ENCODE measurements at regions not wholly inside any gene's neighbourhood (a gene's known extent, or its start where the extent isn't known, plus 50 kb on each side); places are given as distances from the start of the nearest gene placed in this dataset.
A peak's percentile ranks its signal among the peaks of the same experiment; 100 is the strongest.
"Not testable (repeated sequence)": the region's sequence is repeated elsewhere in the genome, so short reads cannot be mapped to it uniquely, and the experiment has no call there.

DNA sequence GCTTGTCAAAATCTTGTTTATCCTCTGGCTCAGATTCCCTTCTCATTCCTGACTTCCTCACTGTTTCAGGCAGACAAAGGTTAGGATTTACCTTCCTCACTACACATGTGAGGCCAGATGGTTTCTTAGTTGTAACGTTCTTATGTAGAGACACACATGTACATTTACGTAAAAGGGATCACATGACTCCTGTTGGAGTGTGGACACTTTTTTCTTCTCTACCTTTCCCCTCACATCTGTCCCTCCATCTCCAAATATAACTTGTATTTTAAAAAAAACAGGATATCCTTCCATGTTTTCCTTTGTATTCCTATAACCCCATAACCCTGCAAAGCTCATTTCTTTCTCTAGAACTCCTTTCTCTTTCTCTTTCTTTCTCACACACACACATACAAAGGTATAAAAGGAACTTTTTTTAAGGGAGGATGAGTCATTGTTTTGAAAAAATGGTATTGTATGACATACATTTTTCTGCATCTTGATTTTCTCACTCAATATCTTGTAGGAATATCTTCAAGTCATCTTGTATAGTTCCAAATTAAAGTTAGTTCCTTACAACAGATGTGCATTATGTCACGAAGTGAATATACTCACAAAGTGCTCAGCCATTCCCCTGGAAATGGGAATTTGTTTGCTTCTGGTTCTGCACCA, 78.2 kb upstream of the SULF2 start:
- DNase-seq (ENCODE audit: low read depth), result no peak

DNA sequence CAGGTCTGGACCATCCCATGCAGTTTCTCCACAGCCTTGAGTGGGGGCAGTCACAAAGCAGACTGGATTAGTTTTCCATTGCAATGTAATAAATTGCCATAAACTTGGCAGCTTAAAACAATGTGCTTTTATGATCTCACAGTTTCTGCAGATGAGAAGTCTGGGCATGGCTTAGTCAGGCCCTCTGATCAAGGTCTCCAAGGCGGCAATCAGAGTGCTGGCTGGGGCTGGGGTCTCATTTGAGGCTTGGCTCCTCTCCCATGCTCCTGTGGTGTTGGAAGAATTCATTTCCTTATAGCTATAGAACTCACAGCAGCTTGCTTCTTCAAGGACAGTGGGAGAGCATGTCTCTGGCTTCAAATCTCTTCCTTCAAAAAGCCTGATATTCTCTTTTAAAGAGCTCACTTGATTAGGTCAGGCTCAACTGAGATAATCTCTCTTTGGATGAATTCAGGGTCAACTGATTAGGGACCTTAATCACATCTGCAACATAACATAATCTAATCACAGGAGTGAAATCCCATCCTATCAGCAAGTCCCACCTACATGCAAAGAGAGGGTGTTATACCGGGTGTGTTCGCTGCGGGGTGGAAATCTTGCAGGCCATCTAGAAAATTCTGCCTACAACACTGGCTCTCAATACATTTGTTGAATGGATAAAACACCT, 77.4 kb upstream of the SULF2 start:
- no peak for DNase-seq (ENCODE audit: low read depth)

DNA sequence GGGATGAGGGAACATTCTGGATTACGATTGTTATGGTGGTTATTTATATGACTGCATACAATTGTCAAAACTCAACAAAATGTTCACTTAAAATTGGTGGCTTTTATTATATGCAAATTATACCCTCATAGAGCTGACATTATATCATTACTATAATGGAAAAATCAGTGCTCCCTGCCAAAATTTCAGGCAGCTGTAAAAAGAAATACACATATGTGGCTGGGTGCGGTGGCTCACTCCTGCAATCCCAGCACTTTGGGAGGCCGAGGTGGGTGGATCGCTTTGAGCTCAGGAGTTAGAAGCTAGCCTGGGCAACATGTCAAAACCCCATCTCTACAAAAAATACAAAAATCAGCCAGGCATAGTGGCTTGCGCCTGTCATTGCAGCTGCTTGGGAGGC, 75.8 kb upstream of the SULF2 start:
- no peak for DNase-seq (ENCODE audit: low read depth)

DNA sequence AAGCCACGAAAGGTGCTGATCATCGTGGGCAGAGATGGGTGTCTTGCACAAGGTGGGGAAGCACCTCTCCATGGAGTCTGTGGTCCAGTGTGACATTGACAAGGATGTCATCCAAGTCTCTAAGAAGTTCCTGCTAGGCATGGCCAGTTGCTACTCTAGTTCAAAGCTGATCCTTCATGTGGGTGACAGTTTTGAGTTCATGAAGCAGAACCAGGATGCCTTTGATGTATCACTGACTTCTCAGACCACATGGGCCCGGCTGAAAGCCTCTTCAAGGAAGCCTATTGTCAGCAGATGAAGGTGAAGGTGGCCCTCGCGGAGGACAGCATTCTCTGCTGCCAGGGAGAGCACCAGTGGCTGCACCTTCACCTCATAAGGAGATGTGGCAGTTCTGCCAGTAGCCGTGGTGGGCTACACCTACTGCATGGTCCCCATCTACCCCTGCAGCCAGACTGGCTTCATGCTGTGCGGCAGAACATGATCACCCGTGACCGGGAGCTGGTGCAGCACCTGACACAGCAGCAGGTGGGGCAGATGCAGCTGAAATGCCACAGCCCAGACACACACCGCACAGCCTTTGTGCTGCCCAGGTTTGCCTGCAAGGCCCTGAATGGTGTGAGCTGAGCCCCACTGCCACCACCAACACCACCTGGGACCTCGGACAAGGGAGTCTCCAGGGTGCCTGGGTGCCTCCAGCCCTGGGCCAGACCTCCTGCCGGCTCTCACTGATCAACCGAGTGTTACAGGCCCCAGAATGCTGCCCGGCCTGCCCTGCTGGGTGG, 75.0 kb upstream of the SULF2 start:
- DNase-seq (ENCODE audit: low read depth), result no peak

DNA sequence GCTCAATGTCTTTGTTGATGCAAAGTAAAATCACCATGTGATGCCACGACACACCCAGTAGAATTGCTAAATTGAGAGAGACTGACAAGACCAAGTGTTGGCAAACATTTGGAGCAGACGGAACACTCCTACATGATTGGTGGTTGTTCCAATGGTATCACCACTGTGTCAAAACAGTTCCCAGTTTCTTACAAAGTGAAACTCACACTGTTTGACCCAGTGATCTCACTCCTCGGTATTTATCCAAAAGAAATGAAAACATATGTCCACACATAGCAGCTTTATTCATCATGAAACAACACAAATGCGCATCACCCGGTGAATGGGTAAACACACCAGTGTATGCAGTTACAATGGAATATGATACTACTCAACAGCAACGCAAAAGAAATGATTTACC, 74.0 kb upstream of the SULF2 start:
- no peak for DNase-seq (ENCODE audit: low read depth)

DNA sequence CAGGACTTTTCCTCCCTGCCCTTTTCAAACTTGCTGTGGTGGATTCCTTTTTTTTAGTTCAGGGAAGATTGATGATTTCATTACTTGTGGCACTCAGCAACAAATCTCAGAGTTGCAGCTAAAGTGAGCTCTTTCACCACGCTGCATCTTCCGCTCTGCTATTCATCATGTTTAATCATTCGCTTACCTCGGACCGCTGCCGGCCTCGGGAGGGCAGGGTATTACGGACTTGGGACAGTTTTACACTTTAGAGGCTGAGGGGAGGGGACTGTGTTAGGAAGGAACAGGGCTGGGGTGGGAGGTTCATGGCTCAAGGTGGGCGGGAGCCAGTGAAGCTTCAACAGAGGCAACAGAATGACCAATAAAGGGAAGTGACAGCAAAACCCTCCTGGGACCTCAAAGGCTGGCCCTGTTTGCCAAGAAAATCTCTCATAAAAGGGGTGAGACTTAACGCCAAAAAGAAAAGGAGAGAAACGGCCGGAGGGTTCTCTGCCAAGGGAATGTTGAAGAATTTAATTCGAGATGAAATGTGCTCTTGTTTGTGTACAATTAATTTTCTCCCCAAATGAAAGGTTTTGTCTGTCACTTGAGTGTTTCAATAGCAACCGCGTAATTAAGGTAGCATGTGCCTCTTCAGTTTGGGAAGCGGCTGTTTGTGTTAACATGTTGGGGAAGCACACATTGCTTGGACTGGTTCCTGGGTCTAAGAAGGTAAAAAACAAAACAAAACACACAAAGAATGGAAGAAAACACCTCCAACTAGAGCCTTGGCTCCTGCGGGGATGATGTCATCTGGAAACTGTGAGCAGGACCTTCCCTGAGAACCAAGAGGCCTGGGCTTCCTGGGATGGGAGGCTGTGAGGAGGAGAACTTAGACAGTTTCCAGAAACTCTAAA, 72.5 kb upstream of the SULF2 start:
- DNase-seq (ENCODE audit: low read depth), result no peak

DNA sequence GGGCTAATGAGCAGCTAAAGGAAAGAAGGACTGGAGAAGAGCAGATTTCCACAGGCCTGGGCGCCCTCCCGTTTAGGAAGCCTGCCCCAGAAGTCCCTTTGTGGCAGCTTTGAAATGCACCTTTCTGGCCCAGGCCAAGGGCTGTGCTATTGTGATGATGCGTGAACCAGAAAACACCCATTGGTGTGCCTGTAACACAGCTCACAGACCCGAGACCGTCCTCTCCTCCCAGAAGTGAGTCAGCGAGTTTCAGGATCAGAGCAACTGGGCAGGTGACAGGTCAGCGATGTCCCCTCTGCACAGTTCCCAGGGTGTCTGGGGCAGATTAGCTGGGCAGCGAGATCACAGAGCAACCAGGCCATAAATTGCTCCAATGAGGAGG, 71.9 kb upstream of the SULF2 start:
- DNase-seq (ENCODE audit: low read depth), result no peak

DNA sequence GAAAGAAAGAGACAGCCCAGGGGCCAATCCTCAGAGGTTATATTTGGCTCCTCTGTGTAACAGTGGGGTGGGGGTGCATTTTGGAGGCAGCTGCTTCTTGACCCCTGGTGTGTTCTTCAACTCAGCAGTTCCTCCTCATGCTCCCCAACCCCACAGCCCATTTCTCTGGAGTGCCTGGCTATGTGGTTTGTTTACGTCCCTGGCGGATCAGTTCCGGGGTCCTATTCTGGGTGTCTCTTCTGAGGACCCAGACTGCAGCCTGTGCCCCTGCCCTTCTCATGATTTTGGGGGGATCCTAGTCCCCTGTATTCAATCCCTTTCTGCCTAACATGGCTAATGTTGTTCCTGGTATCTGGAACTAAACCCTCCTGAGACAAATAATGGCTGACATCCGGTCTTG, 70.5 kb upstream of the SULF2 start:
- DNase-seq (ENCODE audit: low read depth), result no peak

DNA sequence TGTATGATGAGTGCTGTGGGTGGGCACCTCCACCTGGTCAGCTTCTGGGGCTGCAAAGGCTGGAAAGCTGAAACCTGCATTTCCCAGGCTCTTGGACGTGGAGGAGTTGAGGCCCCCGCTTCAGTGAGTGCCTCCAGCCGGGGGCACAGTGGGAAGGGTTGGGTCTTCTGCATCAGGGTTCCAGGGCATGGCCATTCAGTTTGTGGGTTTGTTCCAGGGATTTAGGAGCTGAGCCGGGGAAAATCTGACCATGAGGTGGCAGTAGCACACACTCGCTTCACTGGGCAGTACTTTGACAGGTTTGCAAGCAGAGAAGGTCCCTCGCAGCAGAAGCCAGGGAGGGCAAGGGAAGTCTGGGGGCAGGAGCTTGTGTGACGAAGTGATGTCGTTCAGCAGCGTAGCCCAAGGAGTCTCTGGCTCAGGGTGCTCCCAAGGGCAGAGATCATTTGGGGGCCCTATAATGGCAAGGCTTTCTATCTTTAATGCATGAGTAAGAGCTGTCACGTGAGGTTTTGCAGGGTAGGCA, 69.5 kb upstream of the SULF2 start:
- peak; percentile 46 for DNase-seq (ENCODE audit: low read depth)

DNA sequence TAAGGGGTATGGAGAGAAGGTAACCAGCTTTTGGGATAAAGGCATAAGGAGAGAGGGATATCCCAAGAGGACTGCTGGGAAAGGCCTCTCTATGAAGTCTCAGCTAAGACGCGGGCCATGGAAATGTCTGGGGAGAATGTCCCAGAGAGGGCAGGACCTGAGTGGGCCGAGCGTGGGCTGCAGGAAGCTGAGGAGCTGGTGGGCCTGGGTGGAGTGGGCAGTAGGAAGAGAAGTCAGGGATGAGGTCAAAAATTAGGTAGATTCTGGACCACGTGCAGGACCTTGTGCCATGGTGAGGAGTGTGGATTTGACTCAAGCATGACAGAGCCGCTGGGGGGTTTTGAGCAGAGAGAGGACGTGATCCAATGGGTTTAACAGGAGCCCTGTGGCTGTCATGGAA, 66.5 kb upstream of the SULF2 start:
- DNase-seq (ENCODE audit: low read depth), result no peak

DNA sequence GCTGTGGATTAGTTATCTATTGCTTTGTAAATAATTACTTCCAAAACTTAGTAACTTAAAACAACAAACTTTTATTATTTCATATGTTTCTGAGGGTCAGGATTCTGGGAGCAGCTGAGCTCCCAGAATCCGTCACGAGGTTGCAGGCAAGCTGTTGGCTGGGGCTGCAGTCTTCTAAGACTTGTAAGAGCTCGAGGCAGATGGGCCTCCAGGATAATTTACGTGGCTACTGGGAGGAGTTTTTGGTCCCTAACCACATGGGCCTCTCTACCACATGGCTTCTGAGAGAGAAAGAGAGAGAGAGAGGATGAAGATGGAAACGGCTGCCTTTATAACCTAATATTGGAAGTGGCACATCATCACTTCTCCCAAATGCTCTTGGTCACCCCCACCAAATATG, 64.9 kb upstream of the SULF2 start:
- DNase-seq (ENCODE audit: low read depth), result no peak

DNA sequence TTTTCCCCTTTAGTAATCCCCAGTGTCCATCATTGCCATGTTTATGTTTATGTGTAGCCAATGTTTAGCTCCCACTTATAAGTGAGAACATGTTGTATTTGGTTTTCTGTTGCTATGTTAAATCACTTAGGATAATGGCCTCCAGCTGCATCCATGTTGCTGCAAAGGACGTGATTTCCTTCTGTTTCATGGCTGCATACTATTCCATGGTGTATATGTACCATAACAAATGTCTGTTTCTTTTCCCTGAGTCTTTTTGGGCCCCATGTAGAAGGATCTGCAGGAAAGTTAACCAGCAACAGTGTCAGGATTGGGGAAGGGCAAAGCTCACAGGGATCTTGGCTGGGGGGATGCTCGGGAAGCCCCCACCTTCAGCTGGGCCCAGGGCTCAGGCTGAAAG, 64.3 kb upstream of the SULF2 start:
- DNase-seq (ENCODE audit: low read depth), result no peak

DNA sequence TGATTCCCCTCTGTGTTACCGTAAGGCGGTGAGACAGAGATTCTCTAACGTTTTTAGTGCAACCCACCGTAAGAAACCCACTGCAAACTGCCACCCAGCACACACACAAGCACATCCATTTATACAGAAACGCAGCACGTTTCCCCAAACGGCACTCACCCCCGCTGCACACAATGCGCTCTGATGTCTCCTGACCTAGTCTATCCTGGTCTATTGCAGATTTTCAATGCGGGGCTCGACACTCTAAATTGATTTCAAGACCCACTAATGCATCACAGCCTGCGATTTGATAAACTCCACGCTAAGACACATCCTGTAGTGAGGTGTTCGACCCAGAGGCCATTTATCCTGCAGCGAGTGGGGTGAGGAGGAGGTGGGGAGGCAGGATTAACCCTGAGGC, 63.7 kb upstream of the SULF2 start:
- DNase-seq (ENCODE audit: low read depth), result no peak

DNA sequence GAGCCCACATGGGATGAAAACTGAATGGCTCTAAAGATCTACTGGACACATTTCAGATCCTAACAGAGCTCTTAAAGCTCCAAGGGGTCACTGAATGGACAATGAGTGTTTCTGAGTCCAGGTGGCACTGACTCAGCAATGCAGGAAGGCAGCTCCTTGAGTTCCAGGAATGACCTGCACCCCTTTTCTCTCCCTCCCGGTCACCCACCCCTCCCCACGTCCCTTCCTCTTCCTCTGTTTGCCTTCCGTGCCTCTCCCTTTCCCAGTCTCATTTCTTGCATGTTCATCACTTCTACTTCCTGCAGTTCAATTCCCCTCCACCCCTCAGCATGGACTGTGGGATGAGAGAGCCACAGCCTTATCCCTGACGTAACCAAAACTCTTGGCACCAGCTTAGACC, 63.3 kb upstream of the SULF2 start:
- DNase-seq (ENCODE audit: low read depth), result not testable (repeated sequence)

DNA sequence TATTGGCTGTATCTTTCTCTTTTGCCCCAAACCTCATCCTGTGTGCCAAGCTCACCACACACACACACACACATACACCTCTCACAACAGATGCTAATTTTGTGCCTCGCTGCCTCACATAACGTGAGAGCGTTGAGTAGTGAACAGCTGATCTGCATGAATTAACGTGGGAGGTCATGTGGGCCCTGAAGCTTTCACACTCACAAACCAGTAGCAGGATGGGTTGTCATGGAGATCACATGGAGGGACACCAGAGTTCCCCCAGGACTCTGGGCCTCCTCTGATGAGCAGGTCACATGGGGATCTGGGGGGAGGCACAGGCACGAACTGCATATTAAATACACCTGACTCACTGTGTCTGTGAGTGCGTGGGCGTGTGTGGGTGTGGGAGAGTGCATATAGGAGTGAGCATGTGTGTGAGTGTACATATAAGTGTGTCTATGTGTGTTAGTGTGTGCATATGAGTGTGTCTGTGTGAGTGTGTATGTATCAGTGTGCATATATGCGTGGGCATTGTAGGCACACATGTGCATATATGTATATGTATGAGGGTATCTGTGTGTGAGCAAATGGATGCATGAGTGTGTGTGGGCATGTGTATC, 62.7 kb upstream of the SULF2 start:
- DNase-seq (ENCODE audit: low read depth), result no peak

DNA sequence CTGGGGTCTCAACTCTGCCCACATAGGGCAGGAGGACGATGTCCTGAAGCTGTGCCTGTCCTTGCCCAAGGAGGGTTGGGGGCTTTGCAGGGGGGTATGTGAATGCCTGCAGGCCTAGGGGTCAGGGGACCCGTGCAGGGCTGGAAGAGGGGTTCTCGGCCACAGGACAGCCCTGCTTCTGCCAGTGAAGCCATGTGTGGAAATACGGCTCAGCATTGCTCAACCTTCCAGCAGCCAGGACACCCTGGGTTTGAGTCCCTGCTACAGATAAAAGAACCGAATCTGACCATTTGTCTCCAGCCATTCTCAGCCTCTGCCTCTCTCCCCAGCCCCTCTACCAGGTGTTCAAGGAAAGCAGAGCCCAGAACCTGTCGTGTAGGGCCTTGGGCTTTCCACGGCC, 61.9 kb upstream of the SULF2 start:
- DNase-seq (ENCODE audit: low read depth), result not testable (repeated sequence)

DNA sequence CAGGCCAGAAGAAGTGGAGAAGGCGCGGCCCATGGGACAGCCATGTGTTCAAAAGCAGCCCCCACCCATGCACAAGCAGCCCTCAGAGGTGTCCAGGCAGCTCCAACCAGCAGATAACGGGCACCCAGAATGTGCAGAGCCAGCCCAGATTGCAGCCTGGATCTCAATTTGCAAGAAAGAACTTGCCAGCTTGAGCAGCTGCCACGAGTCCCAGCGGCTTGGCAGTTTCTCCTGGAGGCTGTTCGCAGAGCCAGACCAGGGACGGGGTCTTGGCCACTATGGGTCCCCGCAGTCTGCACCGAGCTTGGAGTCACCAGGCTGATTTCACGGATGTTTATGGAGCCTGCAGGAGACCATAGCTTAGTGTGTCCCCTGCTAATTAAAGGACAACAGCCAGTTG, 61.4 kb upstream of the SULF2 start:
- not testable (repeated sequence) for DNase-seq (ENCODE audit: low read depth)

DNA sequence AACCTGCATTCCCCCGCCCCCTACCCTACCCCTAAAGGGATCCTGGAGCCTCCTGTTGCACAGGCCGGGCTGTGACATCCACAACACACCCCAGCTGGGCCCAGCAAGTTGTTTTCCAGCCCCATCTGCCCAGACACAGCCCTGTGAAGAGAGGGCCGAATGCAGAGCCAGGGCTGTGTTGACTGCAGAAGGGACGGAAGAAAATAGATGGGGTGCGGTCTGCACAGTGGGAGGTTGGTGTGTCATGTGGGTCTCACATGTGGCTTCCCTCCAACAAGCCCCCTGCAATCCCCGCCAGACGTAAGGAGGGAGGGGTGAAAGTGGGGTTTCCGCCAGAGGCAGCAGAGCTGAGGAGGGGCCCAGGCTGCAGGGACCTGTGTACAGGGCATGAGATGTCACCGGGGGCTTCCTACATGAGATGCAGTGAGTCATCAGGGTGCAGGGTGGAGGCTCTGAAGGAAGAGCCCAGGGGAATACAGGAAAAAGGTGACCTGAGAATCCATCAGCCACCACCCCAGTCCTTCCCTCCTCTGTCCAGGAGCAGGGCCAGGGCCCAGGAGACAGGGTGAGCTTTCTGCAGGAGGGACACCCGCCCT, 60.2 kb upstream of the SULF2 start:
- not testable (repeated sequence) for DNase-seq (ENCODE audit: low read depth)

DNA sequence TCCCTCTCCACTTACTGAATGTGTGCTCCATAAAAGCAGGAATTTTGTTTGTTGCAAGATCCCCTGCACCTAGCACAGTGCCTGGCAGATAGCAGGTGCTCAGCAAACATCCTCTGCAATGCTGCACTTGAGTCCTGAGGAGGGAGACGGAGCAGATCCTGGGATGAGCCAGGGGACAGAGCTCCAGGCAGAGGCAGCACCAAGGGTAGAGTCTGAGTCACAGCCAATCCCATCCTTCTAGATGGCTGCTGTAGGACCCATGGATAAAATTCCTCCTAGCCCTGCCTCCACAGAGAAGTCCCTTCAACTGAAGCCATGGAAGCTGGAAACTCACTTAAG, 59.3 kb upstream of the SULF2 start:
- DNase-seq (ENCODE audit: low read depth), result peak; percentile 4

DNA sequence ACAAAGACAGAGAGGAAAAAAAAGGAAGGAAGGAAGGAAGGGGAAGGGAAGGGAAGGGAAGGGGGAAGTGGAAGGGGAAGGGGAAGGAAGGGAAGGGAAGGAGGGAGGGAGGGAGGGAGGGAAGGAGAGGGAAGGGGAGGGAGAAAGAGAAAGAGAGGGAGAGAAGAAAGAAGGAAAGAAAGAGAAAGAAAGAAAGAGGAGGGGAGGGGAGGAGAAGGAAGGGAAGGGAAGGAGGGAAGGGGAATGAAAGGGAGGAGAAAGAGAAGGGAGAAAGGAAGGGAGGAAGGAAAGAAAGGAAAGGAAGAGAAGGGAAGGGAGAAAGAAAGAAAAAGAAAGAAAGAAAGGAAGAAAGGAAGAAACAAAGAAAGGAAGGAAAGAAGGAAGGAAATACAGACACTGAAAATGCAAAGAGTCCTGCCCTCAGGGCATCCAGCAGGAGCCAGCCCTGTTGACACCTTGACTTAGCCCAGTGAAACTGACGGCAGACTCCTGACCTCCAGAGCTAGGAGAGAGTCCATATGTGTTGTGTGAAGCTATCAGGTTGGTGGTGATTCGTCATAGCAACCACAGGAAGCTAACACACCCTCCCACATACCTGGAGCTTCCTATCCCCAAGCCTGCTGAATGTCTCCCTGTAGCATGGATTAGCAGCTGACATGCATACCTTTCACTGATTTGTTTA, 58.7 kb upstream of the SULF2 start:
- no peak for DNase-seq (ENCODE audit: low read depth)

DNA sequence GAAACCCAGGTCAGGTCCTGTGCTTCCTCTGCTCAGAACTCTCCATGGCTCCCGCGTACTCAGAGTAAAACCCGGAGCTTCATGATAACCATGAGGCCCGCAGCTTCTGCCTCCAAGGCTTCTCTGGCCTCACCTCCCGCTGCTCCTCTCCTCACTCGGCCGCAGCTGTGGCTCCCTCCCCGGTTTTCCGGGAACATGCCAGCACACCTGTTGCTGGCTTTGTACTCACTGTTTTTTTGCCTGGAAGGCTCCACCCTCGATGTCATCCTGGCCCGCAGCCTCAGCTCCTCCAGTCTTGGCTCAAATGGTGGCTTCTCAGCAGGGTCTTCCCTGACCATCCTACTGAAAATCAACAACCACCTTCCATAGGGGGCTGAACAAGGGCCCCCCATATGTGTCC, 57.7 kb upstream of the SULF2 start:
- DNase-seq (ENCODE audit: low read depth), result not testable (repeated sequence)
